RWPE1 (cell line): ENCODE measurements at regions not wholly inside any gene's neighbourhood (a gene's known extent, or its start where the extent isn't known, plus 50 kb on each side); places are given as distances from the start of the nearest gene placed in this dataset.

Experiments
- CTCF ChIA-PET: fragments of 350-600 bp; sonication (Branson Sonifier 250); formaldehyde crosslinking; extraction: SDS; loops from one replicate; lab custom pipeline; 2021; lab: Yijun Ruan, JAX
- POLR2A ChIA-PET: fragments of 400-600 bp; formaldehyde crosslinking; extraction: SDS; loops from one replicate; lab custom pipeline; 2020; ENCODE audit warnings: antibody characterized with exemption; ENCODE audit not compliant: low non-redundant PET; lab: Yijun Ruan, JAX
- DNase-seq: peaks from one replicate; pipeline ENCODE4 v3.0.0; 2012; ENCODE audit warnings: low spot score
- H3K27ac ChIP-seq: fragments of 450-650 bp; 2 replicates; pipeline ENCODE4 v1.5.1; 2017
- TF ChIP-seq, protein P1 (sequence below): fragments of 450-650 bp; conservative IDR thresholded peaks from 2 replicates; pipeline ENCODE4 v1.5.1; 2017; ENCODE audit warnings: low read depth, mild to moderate bottlenecking

DNA sequence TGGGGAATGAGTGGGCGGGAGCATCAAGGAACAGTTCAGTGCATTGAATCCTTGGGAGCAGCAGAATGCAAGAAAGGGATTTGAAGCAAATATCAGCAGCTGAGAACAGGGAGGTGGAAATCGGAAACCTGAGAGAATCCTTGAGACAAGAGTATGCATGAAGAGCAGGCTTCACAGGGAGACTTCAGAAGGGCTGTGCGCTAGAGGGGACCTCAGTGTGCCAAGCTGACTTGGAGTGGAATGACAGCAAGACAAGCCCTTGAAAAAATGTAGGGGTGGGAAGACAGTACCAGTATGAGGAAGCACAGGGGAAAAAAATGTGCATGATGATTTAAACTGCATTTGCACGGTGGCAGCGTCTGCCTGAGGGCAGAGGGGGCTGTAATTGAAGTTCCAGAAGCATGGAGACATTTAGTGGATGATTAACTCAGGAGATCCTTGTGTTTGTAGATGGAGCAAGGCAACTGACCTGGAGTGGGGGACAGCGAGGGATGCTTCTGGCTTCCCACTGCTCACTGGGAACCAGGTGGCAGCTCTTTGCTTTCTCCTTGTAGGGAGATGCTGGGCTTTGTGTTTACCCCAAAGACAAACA lies 204.9 kb upstream of the PLET1 start:
- ChIA-PET CTCF (no interaction called here), POLR2A (no interaction called here)
- TF ChIP-seq, protein P1, sequence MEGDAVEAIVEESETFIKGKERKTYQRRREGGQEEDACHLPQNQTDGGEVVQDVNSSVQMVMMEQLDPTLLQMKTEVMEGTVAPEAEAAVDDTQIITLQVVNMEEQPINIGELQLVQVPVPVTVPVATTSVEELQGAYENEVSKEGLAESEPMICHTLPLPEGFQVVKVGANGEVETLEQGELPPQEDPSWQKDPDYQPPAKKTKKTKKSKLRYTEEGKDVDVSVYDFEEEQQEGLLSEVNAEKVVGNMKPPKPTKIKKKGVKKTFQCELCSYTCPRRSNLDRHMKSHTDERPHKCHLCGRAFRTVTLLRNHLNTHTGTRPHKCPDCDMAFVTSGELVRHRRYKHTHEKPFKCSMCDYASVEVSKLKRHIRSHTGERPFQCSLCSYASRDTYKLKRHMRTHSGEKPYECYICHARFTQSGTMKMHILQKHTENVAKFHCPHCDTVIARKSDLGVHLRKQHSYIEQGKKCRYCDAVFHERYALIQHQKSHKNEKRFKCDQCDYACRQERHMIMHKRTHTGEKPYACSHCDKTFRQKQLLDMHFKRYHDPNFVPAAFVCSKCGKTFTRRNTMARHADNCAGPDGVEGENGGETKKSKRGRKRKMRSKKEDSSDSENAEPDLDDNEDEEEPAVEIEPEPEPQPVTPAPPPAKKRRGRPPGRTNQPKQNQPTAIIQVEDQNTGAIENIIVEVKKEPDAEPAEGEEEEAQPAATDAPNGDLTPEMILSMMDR = no peak
- DNase-seq = no peak
- H3K27ac ChIP-seq = no peak overlapping the region

DNA sequence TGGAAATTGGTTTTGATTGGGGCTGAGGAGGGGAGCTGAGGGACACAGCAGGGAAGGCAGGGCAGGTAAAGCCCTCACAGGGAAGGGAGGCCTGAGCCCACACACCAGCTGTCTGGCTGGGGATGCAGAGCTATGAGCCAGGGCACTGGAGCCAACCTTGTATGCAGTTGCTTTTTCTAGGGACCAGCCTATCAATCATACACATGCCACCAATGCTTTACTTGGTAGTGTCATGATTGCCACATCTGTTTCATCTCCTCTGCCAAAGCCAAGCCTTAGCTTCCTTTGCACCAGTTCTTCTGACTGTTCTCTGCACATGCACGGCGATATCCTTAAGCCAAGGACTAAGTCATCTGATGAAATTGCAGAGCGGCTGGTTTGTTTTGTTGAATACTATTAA lies 207.1 kb upstream of the PLET1 start:
- DNase-seq = no peak
- ChIA-PET CTCF (interaction anchor here (0.6 kb wide), 1 partner anchor 404 kb away, joined by 3 read pairs; no protein-coding TSS in a partner anchor), POLR2A (no interaction called here)
- no peak overlapping the region for H3K27ac ChIP-seq
- TF ChIP-seq, protein P1 = no peak

DNA sequence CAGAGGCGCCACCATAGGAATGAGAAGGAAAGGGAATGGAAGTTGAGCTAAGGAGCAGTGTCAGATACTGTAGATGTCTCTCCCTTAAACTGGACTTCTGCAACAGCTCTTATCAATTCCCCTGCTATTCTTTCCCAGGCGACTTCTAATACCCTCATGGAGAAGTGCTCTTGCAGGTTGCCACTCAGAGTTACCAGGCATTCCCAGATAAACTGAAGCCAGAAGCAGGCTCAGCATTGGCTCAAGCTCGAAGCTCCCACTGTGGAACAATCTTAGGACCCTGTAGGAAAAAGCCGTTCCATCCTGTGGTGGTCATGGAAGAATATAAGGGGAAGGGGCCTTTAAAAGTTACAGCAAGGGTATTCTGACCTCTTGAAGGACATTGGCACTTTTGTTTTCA lies 208.7 kb upstream of the PLET1 start:
- CTCF ChIA-PET = no interaction called here
- no peak for DNase-seq
- no peak overlapping the region for H3K27ac ChIP-seq
- POLR2A ChIA-PET = no interaction called here
- TF ChIP-seq, protein P1 = no peak

DNA sequence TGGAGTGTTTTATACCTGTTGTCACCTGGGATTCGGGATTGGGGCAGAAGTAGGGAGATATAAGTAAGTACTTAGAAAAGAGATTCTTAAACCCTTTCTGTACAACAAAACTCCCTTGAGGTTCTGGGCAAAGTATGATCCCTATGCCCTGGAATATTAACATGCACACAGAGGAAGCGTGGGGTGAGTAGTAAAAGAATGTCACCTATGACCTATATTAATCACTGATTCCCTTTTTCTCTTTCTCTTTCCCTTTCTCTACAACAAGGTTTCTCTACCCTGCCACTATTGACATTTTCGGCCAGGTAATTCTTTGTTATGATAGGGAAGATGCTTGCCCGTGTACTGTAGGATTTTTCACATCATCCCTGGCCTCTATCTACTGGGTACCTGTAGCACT lies 209.7 kb upstream of the PLET1 start:
- POLR2A ChIA-PET = no interaction called here
- TF ChIP-seq, protein P1 = no peak
- DNase-seq = peak; percentile 60
- no peak overlapping the region for H3K27ac ChIP-seq
- CTCF ChIA-PET = no interaction called here

DNA sequence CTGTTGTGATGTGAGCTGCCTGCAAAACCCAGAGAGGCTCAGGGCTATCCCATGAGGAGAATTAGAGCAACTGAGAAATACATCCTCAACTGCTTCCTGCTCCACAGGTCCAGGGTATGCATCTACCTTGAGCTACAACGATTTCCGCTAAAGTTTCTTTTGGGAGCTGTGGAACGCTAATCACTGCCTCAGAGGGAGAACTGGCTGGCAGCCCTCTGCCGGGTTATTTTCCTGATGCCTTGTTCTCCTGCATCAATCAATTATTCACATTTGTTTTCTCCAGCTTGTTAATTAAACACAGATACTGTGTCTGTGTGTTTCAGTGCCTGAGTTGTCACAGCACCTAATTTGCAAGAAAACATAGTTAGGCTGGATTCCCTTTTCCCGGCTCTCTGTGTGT lies 211.1 kb upstream of the PLET1 start:
- no peak overlapping the region for H3K27ac ChIP-seq
- TF ChIP-seq, protein P1 = no peak
- POLR2A ChIA-PET = no interaction called here
- CTCF ChIA-PET = interaction anchor here (0.6 kb wide), 1 partner anchor 180 kb away, joined by 3 read pairs; no protein-coding TSS in a partner anchor
- DNase-seq = no peak

DNA sequence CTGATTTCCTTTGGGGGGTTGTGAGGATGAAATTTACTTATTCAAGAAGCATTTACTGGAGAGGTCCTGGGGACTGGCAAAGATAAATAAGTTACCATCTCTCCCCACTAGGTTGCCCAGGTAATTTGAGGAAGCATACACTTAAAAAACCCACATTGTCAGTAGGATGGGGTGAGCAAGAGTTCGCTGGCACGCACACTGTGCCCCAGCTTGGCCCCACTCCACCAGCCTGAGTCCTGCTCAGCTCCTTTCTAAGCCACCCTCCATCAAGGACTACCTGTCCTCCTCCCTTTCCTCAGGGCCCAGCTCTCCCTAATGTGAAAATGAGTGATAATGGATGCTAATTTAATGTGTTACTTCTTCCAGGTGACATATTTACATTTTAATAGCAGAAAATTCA lies 216.5 kb upstream of the PLET1 start:
- TF ChIP-seq, protein P1 = no peak

More for the DNA sequence above, 216.5 kb upstream of the PLET1 start:
- DNase-seq = no peak
- H3K27ac ChIP-seq = no peak overlapping the region
- POLR2A ChIA-PET = no interaction called here
- CTCF ChIA-PET = interaction anchor here (0.6 to 0.7 kb wide), 2 partner anchors 21 to 851 kb away, joined by 3 to 4 read pairs; no protein-coding TSS in a partner anchor
